ENCODE measurements at regions not wholly inside any gene's neighbourhood (a gene's known extent, or its start where the extent isn't known, plus 50 kb on each side); places are given as distances from the start of the nearest gene placed in this dataset.
A peak's percentile ranks its signal among the peaks of the same experiment; 100 is the strongest.

GRCh38 chr2:236503583-236503982 lies 66.0 kb upstream of the ACKR3 start:
- Histone ChIP-seq H3K36me3 (no peaks in the 10 kb centered on the region), H3K4me1 (peaks cover 0 to 7% (median 0%) of the 10 kb centered on the region in 9 donors), H3K4me3 (no peak overlapping the region), H3K9me3 (no peaks in the 10 kb centered on the region), H3K27me3 (peaks cover 0 to 21% (median 18%) of the 10 kb centered on the region in 7 donors), H3K27ac (no peak overlapping the region)
- no peak for ATAC-seq
- 57 to 64% methylated on average over 13 of the region's 13 CpGs for WGBS, 2 donors
- no peak for TF ChIP-seq CTCF (IDR thresholded peaks at IDR 0.05)
- DNase-seq, result no peak
- intact Hi-C loops (cut with DNase I), result loop anchor here in 3 of 10 donors (10.0 kb wide), 2 partner anchors 139 to 149 kb away; no protein-coding TSS in a partner anchor

GRCh38 chr2:236505041-236505440 lies 64.6 kb upstream of the ACKR3 start:
- no peak for TF ChIP-seq CTCF (IDR thresholded peaks at IDR 0.05)
- no peak overlapping the region for H3K27ac ChIP-seq
- H3K4me3 ChIP-seq, result no peak overlapping the region
- H3K4me1 ChIP-seq, result peaks cover 0 to 7% (median 0%) of the 10 kb centered on the region in 9 donors
- ATAC-seq (no peak), DNase-seq (no peak)
- H3K27me3 ChIP-seq, result peaks cover 0 to 24% (median 18%) of the 10 kb centered on the region in 7 donors
- intact Hi-C loops (cut with DNase I), result loop anchor here in 5 of 10 donors (5.0 to 10.0 kb wide), 4 partner anchors 140 to 532 kb away; no protein-coding TSS in a partner anchor
- H3K36me3 ChIP-seq, result no peaks in the 10 kb centered on the region
- WGBS, 2 donors, result 58 to 72% methylated on average over 3 of the region's 3 CpGs
- no peaks in the 10 kb centered on the region for H3K9me3 ChIP-seq

- no peaks in the 10 kb centered on the region for H3K36me3 ChIP-seq
- ATAC-seq, result no peak
These were observed 64.0 kb upstream of the ACKR3 start for GRCh38 chr2:236505648-236506047.

GRCh38 chr2:236507393-236508085 lies 62.1 kb upstream of the ACKR3 start:
- peak; percentile 50 to 79 (median 60) for ATAC-seq
- 20 to 22% methylated on average over 49 to 56 of the region's 56 CpGs for WGBS, 2 donors
- no peak overlapping the region for H3K27ac ChIP-seq

More at GRCh38 chr2:236505648-236506047, 64.0 kb upstream of the ACKR3 start:
- no peak for DNase-seq
- TF ChIP-seq CTCF (IDR thresholded peaks at IDR 0.05), result no peak
- no peak overlapping the region for H3K27ac ChIP-seq
- peaks cover 0 to 7% (median 0%) of the 10 kb centered on the region in 9 donors for H3K4me1 ChIP-seq
- H3K4me3 ChIP-seq, result no peak overlapping the region
- 71 to 73% methylated on average over 2 of the region's 2 CpGs for WGBS, 2 donors
- H3K27me3 ChIP-seq, result peaks cover 0 to 24% (median 18%) of the 10 kb centered on the region in 7 donors
- no peaks in the 10 kb centered on the region for H3K9me3 ChIP-seq
- intact Hi-C loops (cut with DNase I), result loop anchor here in 5 of 10 donors (5.0 to 10.0 kb wide), 4 partner anchors 141 to 532 kb away; no protein-coding TSS in a partner anchor

More at GRCh38 chr2:236507393-236508085, 62.1 kb upstream of the ACKR3 start:
- no peak for TF ChIP-seq CTCF (IDR thresholded peaks at IDR 0.05)
- Histone ChIP-seq H3K9me3 (no peaks in the 10 kb centered on the region), H3K27me3 (peaks cover 0 to 24% (median 18%) of the 10 kb centered on the region in 7 donors), H3K36me3 (no peaks in the 10 kb centered on the region), H3K4me1 (peaks cover 0 to 7% (median under 1%) of the 10 kb centered on the region in 9 donors), H3K4me3 (peak overlapping the region; percentile 25 to 54 (median 45))
- intact Hi-C loops (cut with DNase I), result loop anchor here in 5 of 10 donors (5.0 to 10.0 kb wide), 4 partner anchors 143 to 530 kb away; no protein-coding TSS in a partner anchor
- peak; percentile 19 to 47 for DNase-seq
